Testis (tissue), 2 donors: ENCODE measurements at regions not wholly inside any gene's neighbourhood (a gene's known extent, or its start where the extent isn't known, plus 50 kb on each side); places are given as distances from the start of the nearest gene placed in this dataset.
"Not testable (repeated sequence)": the region's sequence is repeated elsewhere in the genome, so short reads cannot be mapped to it uniquely, and the experiment has no call there.

Experiments
- DNase-seq: peaks from one replicate; pipeline ENCODE4 v3.0.0-alpha.2; 2019
- H3K27ac ChIP-seq, 2 donors: fragments of 200-600 bp; sonication (generic); one replicate each; pipeline ENCODE4 v1.5.1; 2019
- H3K27me3 ChIP-seq: fragments of 200-600 bp; sonication (generic); one replicate; pipeline ENCODE4 v1.5.1; 2019
- H3K36me3 ChIP-seq: fragments of 200-600 bp; sonication (generic); one replicate; pipeline ENCODE4 v1.5.1; 2017; ENCODE audit warnings: low read depth; ENCODE audit errors: missing control alignments
- H3K4me1 ChIP-seq: fragments of 200-600 bp; sonication (generic); one replicate; pipeline ENCODE4 v1.5.1; 2019
- H3K4me3 ChIP-seq, 2 donors: fragments of 200-600 bp; sonication (generic); one replicate each; pipeline ENCODE4 v1.5.1; 2017 to 2019
- H3K9me3 ChIP-seq: fragments of 200-600 bp; sonication (generic); one replicate; pipeline ENCODE4 v1.5.1; 2017
- POLR2A ChIP-seq: fragments of 450-650 bp; IDR thresholded peaks from one replicate; pipeline ENCODE4 v1.6.1; 2017; ENCODE audit warnings: antibody characterized with exemption, mild to moderate bottlenecking, moderate library complexity
- WGBS, 2 donors: methylation state at CpG; one replicate each; pipeline ENCODE4 v1.1.5; 2018; 5-methylcytosine and 5-hydroxymethylcytosine counted together
- intact Hi-C: fragments of 100-400 bp; cut with DNase I; formaldehyde crosslinking; loops from one replicate; pipeline ENCODE4 v1.15.1; 2023; ENCODE audit warnings: low total_unique reads
- TF ChIP-seq, protein P1 (sequence below), 3 experiments: fragments of 450-650 bp in 2 of 3; fragments of 200-600 bp in 1 of 3; sonication (generic) in 1 of 3; IDR thresholded peaks; one replicate each; pipeline ENCODE4 v1.5.1; 2016 to 2019; ENCODE audit warnings: antibody characterized with exemption in 3 of 3, mild to moderate bottlenecking in 2 of 3, moderate library complexity in 1 of 3

GRCh38 chr11:127935081-127935480 lies 652.3 kb downstream of the ETS1 start:
- H3K4me3 ChIP-seq: no peak overlapping the region
- no peaks in the 10 kb centered on the region for H3K4me1 ChIP-seq
- no peaks in the 10 kb centered on the region for H3K36me3 ChIP-seq
- TF ChIP-seq, protein P1, sequence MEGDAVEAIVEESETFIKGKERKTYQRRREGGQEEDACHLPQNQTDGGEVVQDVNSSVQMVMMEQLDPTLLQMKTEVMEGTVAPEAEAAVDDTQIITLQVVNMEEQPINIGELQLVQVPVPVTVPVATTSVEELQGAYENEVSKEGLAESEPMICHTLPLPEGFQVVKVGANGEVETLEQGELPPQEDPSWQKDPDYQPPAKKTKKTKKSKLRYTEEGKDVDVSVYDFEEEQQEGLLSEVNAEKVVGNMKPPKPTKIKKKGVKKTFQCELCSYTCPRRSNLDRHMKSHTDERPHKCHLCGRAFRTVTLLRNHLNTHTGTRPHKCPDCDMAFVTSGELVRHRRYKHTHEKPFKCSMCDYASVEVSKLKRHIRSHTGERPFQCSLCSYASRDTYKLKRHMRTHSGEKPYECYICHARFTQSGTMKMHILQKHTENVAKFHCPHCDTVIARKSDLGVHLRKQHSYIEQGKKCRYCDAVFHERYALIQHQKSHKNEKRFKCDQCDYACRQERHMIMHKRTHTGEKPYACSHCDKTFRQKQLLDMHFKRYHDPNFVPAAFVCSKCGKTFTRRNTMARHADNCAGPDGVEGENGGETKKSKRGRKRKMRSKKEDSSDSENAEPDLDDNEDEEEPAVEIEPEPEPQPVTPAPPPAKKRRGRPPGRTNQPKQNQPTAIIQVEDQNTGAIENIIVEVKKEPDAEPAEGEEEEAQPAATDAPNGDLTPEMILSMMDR (IDR thresholded peaks at IDR 0.05): no peak
- no peak for TF ChIP-seq POLR2A
- intact Hi-C loops: no loop called here
- no peak overlapping the region for H3K27ac ChIP-seq
- WGBS, 2 donors: 85 to 87% methylated on average over 4 of the region's 4 CpGs
- DNase-seq: no peak
- no peaks in the 10 kb centered on the region for H3K27me3 ChIP-seq
- H3K9me3 ChIP-seq: no peaks in the 10 kb centered on the region

GRCh38 chr11:127933961-127934360 lies 653.4 kb downstream of the ETS1 start:
- H3K4me3 ChIP-seq, H3K27ac ChIP-seq, H3K27me3 ChIP-seq, H3K4me1 ChIP-seq, H3K9me3 ChIP-seq, intact Hi-C loops, H3K36me3 ChIP-seq, DNase-seq: not testable (repeated sequence)
- WGBS, 2 donors: 95 to 96% methylated on average over 4 of the region's 4 CpGs

DNA sequence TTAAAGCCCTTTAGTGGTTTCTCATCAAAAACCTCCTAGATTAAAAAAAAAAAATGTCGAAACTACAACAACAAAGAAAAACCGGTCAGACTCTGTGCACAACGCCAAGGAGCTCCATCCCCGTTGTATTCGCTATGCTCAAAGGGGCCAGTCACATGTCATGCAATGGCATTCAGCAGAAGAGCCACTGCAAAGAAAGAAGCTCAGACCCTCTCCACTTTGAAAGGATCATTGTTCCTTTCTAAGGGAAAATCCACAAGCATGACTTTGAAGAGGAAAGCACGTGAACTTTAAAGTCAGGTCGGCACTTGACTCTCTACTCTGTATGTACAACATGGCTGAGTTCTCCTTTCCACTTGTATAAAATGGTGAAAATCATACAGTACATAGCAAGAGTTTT lies 655.6 kb downstream of the ETS1 start:
- Histone ChIP-seq H3K36me3 (no peaks in the 10 kb centered on the region), H3K27ac (no peak overlapping the region), H3K27me3 (no peaks in the 10 kb centered on the region), H3K9me3 (no peaks in the 10 kb centered on the region), H3K4me3 (no peak overlapping the region), H3K4me1 (no peaks in the 10 kb centered on the region)
- 93 to 94% methylated on average over 7 of the region's 7 CpGs for whole genome bisulfite sequencing, 2 donors
- intact Hi-C loops: no loop called here
- no peak for DNase-seq
- TF ChIP-seq POLR2A: no peak
- TF ChIP-seq, protein P1 (IDR thresholded peaks at IDR 0.05): no peak

- H3K27ac ChIP-seq: no peak overlapping the region
- intact Hi-C loops: no loop called here
- H3K27me3 ChIP-seq: no peaks in the 10 kb centered on the region
- DNase-seq: no peak
- 81 to 85% methylated on average over 8 of the region's 8 CpGs for WGBS, 2 donors
- no peaks in the 10 kb centered on the region for H3K36me3 ChIP-seq
- no peak overlapping the region for H3K4me3 ChIP-seq
- no peaks in the 10 kb centered on the region for H3K4me1 ChIP-seq
- no peaks in the 10 kb centered on the region for H3K9me3 ChIP-seq
- TF ChIP-seq, protein P1 (IDR thresholded peaks at IDR 0.05): no peak
- TF ChIP-seq POLR2A: no peak
Observed at GRCh38 chr11:127926721-127927120, 660.6 kb downstream of the ETS1 start.

- no peak overlapping the region for H3K27ac ChIP-seq
- no peak for DNase-seq
- TF ChIP-seq, protein P1 (IDR thresholded peaks at IDR 0.05): no peak
- TF ChIP-seq POLR2A: no peak
- H3K4me1 ChIP-seq: no peaks in the 10 kb centered on the region
- no peaks in the 10 kb centered on the region for H3K9me3 ChIP-seq
- intact Hi-C loops: no loop called here
- no peaks in the 10 kb centered on the region for H3K27me3 ChIP-seq
- H3K4me3 ChIP-seq: no peak overlapping the region
- H3K36me3 ChIP-seq: no peaks in the 10 kb centered on the region
- WGBS, 2 donors: 48 to 61% methylated on average over 4 of the region's 4 CpGs
Observed at GRCh38 chr11:127925475-127925874, 661.9 kb downstream of the ETS1 start.
